Osteocyte (in vitro differentiated cells): ENCODE measurements at regions not wholly inside any gene's neighbourhood (a gene's known extent, or its start where the extent isn't known, plus 50 kb on each side); places are given as distances from the start of the nearest gene placed in this dataset.
"Not testable (repeated sequence)": the region's sequence is repeated elsewhere in the genome, so short reads cannot be mapped to it uniquely, and the experiment has no call there.

ENCODE experiments used
- DNase-seq: peaks from one replicate; pipeline ENCODE4 v3.0.0; 2021; ENCODE audit warnings: mixed read lengths; ENCODE audit not compliant: unreplicated experiment; ENCODE audit errors: extremely low spot score
- H3K27ac Mint-ChIP-seq: one replicate; pipeline ENCODE4 v1.8.0; 2021; ENCODE audit warnings: mild to moderate bottlenecking, mixed read lengths; ENCODE audit not compliant: unreplicated experiment
- H3K27me3 Mint-ChIP-seq: one replicate; pipeline ENCODE4 v1.8.0; 2021; ENCODE audit warnings: mixed read lengths; ENCODE audit not compliant: unreplicated experiment
- H3K36me3 Mint-ChIP-seq: one replicate; pipeline ENCODE4 v1.8.0; 2021; ENCODE audit warnings: mixed read lengths; ENCODE audit not compliant: unreplicated experiment
- H3K4me1 Mint-ChIP-seq: one replicate; pipeline ENCODE4 v1.8.0; 2021; ENCODE audit warnings: mixed read lengths; ENCODE audit not compliant: unreplicated experiment
- H3K4me3 Mint-ChIP-seq: one replicate; pipeline ENCODE4 v1.8.0; 2021; ENCODE audit warnings: mild to moderate bottlenecking, moderate library complexity, mixed read lengths; ENCODE audit not compliant: unreplicated experiment
- H3K9me3 Mint-ChIP-seq: one replicate; pipeline ENCODE4 v1.8.0; 2021; ENCODE audit warnings: mixed read lengths; ENCODE audit not compliant: unreplicated experiment
- TF ChIP-seq, protein P1 (sequence below): fragments of 200-600 bp; sonication (generic); IDR thresholded peaks from 2 replicates; pipeline ENCODE4 v1.5.0; 2021; ENCODE audit warnings: antibody characterized with exemption, mild to moderate bottlenecking, moderate library complexity

DNA sequence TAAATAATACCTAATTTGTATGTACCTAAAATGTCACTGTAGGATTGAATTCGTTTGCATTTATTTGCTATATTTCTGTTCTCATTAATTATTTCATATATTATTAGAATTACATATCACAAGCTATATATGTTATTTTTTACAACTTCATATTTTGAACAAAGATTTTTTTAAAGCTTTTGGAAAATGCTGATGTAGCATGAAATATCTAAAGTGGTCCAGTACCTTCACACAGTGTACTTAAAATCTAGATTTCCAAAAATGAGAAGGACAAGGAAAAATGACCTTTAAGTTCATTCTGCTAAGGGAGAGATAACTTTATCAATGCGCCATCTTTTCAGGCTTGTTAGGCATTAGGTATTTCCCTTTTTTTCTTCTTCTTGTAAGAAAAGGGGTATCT is 71.8 kb downstream of the LARP7 start:
- Mint-ChIP-seq H3K9me3 (no peaks in the 10 kb centered on the region), H3K4me1 (peaks cover 10% of the 10 kb centered on the region), H3K36me3 (no peaks in the 10 kb centered on the region), H3K4me3 (no peak overlapping the region), H3K27ac (no peak overlapping the region), H3K27me3 (peaks cover 48% of the 10 kb centered on the region)
- DNase-seq = no peak
- TF ChIP-seq, protein P1, sequence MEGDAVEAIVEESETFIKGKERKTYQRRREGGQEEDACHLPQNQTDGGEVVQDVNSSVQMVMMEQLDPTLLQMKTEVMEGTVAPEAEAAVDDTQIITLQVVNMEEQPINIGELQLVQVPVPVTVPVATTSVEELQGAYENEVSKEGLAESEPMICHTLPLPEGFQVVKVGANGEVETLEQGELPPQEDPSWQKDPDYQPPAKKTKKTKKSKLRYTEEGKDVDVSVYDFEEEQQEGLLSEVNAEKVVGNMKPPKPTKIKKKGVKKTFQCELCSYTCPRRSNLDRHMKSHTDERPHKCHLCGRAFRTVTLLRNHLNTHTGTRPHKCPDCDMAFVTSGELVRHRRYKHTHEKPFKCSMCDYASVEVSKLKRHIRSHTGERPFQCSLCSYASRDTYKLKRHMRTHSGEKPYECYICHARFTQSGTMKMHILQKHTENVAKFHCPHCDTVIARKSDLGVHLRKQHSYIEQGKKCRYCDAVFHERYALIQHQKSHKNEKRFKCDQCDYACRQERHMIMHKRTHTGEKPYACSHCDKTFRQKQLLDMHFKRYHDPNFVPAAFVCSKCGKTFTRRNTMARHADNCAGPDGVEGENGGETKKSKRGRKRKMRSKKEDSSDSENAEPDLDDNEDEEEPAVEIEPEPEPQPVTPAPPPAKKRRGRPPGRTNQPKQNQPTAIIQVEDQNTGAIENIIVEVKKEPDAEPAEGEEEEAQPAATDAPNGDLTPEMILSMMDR = no peak

DNA sequence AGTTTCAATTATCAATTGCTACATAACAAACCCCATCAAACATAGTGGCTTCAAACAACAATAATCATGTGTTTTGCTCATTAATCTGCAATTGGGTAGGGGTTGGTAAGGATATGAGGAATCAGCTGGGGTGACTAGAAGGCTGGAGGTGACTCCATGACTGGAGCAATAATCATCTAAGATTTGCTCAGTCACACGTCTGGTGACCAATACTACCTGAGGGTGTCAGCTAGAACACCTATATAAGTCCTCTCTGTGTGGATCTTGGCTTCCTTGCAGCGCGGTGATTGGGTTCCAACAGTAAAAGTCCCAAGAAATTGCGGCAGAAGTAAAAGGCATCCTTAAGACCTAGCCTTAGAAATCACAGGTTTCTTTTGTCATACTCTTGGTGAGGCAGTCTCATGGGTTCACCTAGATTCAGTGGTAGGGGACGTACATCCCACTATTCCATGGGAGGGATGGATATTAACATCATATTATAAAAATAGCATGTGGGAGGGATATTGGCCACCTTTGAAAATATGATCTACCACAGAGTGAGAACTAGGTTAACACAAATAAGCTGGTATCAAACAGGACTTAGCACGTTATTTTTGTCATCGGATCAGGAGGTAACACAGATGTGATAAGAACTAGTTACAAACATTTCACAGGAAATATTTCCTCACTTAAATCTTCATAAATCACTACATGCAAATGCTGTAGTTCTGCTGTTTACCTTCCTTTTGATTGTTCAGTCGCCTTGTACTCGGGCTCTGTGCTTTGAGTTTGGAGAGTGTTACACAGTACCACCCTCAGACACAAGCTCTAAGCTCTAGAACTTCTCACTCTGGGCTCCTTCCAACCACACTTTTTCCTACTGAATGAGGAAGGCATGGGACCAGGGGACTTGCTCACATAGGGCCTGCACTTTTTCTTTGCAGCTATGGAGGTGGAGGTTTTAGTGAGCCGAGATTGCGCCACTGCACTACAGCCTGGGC is 78.3 kb downstream of the LARP7 start:
- no peaks in the 10 kb centered on the region for H3K4me1 Mint-ChIP-seq

DNA sequence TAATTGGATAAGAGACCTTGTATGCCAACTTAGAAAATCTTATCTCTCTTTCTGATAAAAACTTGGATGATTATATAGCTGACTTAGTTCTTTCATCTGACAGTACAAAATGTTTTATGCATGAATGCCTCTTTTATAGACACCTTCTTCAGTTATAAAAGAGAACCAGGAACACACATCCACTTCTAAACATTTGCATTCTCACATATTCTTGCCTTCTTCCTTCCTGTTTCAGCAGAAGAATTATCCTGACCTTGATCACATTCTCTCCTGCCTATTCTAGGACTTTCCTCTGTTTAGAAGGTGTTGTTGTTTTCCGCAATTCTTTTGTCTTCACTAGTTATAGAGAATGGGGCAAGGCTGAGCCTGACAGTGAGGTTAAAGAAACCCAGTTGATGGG is 80.9 kb downstream of the LARP7 start:
- Mint-ChIP-seq H3K4me1 (no peaks in the 10 kb centered on the region), H3K9me3 (no peaks in the 10 kb centered on the region), H3K27ac (no peak overlapping the region), H3K36me3 (no peaks in the 10 kb centered on the region), H3K27me3 (peaks cover 12% of the 10 kb centered on the region), H3K4me3 (no peak overlapping the region)
- DNase-seq = no peak
- TF ChIP-seq, protein P1 = no peak

More for the DNA sequence above, 78.3 kb downstream of the LARP7 start:
- Mint-ChIP-seq H3K27me3 (peaks cover 6% of the 10 kb centered on the region), H3K4me3 (no peak overlapping the region), H3K9me3 (no peaks in the 10 kb centered on the region), H3K27ac (no peak overlapping the region), H3K36me3 (no peaks in the 10 kb centered on the region)
- TF ChIP-seq, protein P1 = no peak
- DNase-seq = no peak

DNA sequence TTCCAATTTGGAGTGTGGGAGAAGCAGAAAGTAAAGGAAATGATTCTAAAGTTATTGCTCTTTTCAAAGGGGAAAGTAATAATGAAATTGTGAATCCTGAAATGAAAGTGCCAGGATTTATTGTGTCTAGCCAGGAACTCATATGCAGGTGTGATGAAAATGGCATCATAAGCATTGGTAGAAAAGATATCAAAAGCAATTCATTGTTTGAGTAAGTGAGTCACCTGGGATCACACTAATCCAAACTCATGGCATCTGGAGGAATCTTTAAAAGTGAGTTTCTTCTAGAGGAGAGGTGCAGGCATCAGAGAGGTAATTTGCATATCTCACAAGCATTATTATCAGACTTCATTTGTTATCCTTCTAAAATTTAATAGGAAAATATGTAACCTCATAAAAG is 84.7 kb downstream of the LARP7 start:
- no peaks in the 10 kb centered on the region for H3K9me3 Mint-ChIP-seq
- DNase-seq = no peak
- no peaks in the 10 kb centered on the region for H3K36me3 Mint-ChIP-seq
- no peak overlapping the region for H3K4me3 Mint-ChIP-seq
- H3K27me3 Mint-ChIP-seq = peaks cover 10% of the 10 kb centered on the region
- H3K4me1 Mint-ChIP-seq = no peaks in the 10 kb centered on the region
- H3K27ac Mint-ChIP-seq = no peak overlapping the region
- TF ChIP-seq, protein P1 = no peak

DNA sequence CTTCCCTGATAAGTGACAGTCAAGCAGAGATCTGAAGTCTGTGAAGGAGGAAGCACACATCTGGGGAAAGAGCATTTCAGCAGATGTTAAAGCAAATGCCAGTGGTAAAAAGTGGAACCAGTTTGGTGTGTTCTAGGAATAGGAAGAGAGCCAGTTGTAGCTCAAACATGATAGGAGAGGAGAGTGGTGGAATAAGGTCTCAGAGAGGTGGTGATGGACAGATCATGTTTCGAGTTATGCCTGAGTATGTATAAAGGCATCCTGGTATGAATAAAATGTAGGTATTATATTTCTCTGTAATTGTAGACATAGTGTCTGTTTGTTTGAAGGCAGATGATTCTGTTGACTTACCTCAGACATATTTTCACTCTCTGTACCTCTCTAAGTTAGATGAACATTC is 89.1 kb downstream of the LARP7 start:
- no peak for DNase-seq
- TF ChIP-seq, protein P1 = no peak
- H3K36me3 Mint-ChIP-seq = no peaks in the 10 kb centered on the region
- H3K4me1 Mint-ChIP-seq = no peaks in the 10 kb centered on the region
- no peak overlapping the region for H3K27ac Mint-ChIP-seq
- no peak overlapping the region for H3K4me3 Mint-ChIP-seq
- H3K9me3 Mint-ChIP-seq = no peaks in the 10 kb centered on the region
- H3K27me3 Mint-ChIP-seq = peaks cover 4% of the 10 kb centered on the region

DNA sequence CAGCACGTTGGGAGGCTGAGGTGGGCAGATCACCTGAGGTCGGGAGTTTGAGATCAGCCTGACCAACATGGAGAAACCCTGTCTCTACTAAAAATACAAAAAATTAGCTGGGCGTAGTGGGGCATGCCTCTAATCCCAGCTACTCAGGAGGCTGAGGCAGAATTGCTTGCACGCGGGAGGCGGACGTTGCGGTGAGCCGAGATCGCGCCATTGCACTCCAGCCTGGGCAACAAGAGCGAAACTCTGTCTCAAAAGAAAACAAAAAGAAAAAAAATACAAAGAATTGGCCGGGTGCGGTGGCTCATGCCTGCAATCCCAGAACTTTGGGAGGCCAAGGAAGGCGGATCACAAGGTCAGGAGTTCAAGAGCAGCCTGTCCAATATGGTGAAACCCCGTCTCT is 90.8 kb downstream of the LARP7 start:
- not testable (repeated sequence) for H3K4me3 Mint-ChIP-seq, H3K9me3 Mint-ChIP-seq, DNase-seq, H3K27me3 Mint-ChIP-seq, H3K36me3 Mint-ChIP-seq, H3K27ac Mint-ChIP-seq, H3K4me1 Mint-ChIP-seq
